SK-N-SH treated with all-trans-retinoic acid at 6 μM for 48 hours (cell line): ENCODE measurements at regions not wholly inside any gene's neighbourhood (a gene's known extent, or its start where the extent isn't known, plus 50 kb on each side); places are given as distances from the start of the nearest gene placed in this dataset.

Source experiments
- ATAC-seq: fragments of 200-7000 bp; cut with Tn5 transposase; 3 replicates; pipeline ENCODE4 v1.9.1; 2020; ENCODE audit warnings: mild to moderate bottlenecking, moderate library complexity
- BACH2 ChIP-seq: fragments of 250-450 bp; sonication (Bioruptor Pico); IDR thresholded peaks from 2 replicates; pipeline ENCODE4 v1.9.0; 2021; ENCODE audit warnings: mild to moderate bottlenecking, borderline replicate concordance
- CREB5 ChIP-seq: fragments of 250-450 bp; sonication (Bioruptor Pico); IDR thresholded peaks from 2 replicates; pipeline ENCODE4 v1.5.1; 2020; ENCODE audit warnings: low read depth, mild to moderate bottlenecking, moderate library complexity
- CSDC2 ChIP-seq: fragments of 250-450 bp; sonication (Bioruptor Pico); IDR thresholded peaks from 2 replicates; pipeline ENCODE4 v1.5.0; 2020; ENCODE audit warnings: mild to moderate bottlenecking, moderate library complexity
- CSRNP3 ChIP-seq: fragments of 250-450 bp; sonication (Bioruptor Pico); IDR thresholded peaks from 2 replicates; pipeline ENCODE4 v1.5.1; 2021; ENCODE audit warnings: mild to moderate bottlenecking, moderate library complexity
- ESRRG ChIP-seq: fragments of 250-450 bp; sonication (Bioruptor Pico); IDR thresholded peaks from 2 replicates; pipeline ENCODE4 v1.6.1; 2021; ENCODE audit warnings: mild to moderate bottlenecking
- GLIS3 ChIP-seq: fragments of 250-450 bp; sonication (Bioruptor Pico); IDR thresholded peaks from 2 replicates; pipeline ENCODE4 v1.5.0; 2020; ENCODE audit warnings: mild to moderate bottlenecking, moderate library complexity
- ISL1 ChIP-seq: fragments of 250-450 bp; sonication (Bioruptor Pico); IDR thresholded peaks from 2 replicates; pipeline ENCODE4 v2.1.2; 2022; ENCODE audit warnings: mild to moderate bottlenecking, moderate library complexity
- OSR1 ChIP-seq: fragments of 250-450 bp; sonication (Bioruptor Pico); IDR thresholded peaks from 2 replicates; pipeline ENCODE4 v1.8.0; 2022; ENCODE audit warnings: moderate library complexity, mild to moderate bottlenecking, inconsistent platforms
- PATZ1 ChIP-seq: fragments of 250-450 bp; sonication (Bioruptor Pico); IDR thresholded peaks from 2 replicates; pipeline ENCODE4 v1.8.0; 2020; ENCODE audit warnings: mild to moderate bottlenecking, moderate library complexity, borderline replicate concordance
- POU6F1 ChIP-seq: fragments of 250-450 bp; sonication (Bioruptor Pico); IDR thresholded peaks from 2 replicates; pipeline ENCODE4 v1.8.0; 2021; ENCODE audit warnings: low read depth, mild to moderate bottlenecking, moderate library complexity, borderline replicate concordance
- PPARA ChIP-seq: fragments of 250-450 bp; sonication (Bioruptor Pico); IDR thresholded peaks from 2 replicates; pipeline ENCODE4 v1.5.0; 2020; ENCODE audit warnings: mild to moderate bottlenecking, borderline replicate concordance
- RARB ChIP-seq: fragments of 250-450 bp; sonication (Bioruptor Pico); IDR thresholded peaks from 2 replicates; pipeline ENCODE4 v1.8.0; 2021; ENCODE audit warnings: mild to moderate bottlenecking, moderate library complexity
- SNAI2 ChIP-seq: fragments of 250-450 bp; sonication (Bioruptor Pico); IDR thresholded peaks from 2 replicates; pipeline ENCODE4 v1.5.0; 2020; ENCODE audit warnings: mild to moderate bottlenecking, moderate library complexity
- TSHZ2 ChIP-seq: fragments of 250-450 bp; sonication (Bioruptor Pico); IDR thresholded peaks from 2 replicates; pipeline ENCODE4 v1.5.0; 2020; ENCODE audit warnings: mild to moderate bottlenecking, moderate library complexity
- ZC3H10 ChIP-seq: fragments of 250-450 bp; sonication (Bioruptor Pico); IDR thresholded peaks from 2 replicates; pipeline ENCODE4 v1.5.1; 2021; ENCODE audit warnings: mild to moderate bottlenecking, moderate library complexity
- ZFP3 ChIP-seq: fragments of 250-450 bp; sonication (Bioruptor Pico); IDR thresholded peaks from 2 replicates; pipeline ENCODE4 v1.5.0; 2020; ENCODE audit warnings: mild to moderate bottlenecking, moderate library complexity
- ZNF565 ChIP-seq: fragments of 450-650 bp; formaldehyde crosslinking; conservative IDR thresholded peaks from 2 replicates; pipeline ENCODE4 v1.5.0; 2020; ENCODE audit warnings: low read depth, mild to moderate bottlenecking, moderate library complexity
- ZNF70 ChIP-seq: fragments of 450-650 bp; formaldehyde crosslinking; IDR thresholded peaks from 2 replicates; pipeline ENCODE4 v1.5.0; 2020; ENCODE audit warnings: mild to moderate bottlenecking, moderate library complexity
- ZNF8 ChIP-seq: fragments of 450-650 bp; formaldehyde crosslinking; IDR thresholded peaks from 2 replicates; pipeline ENCODE4 v1.5.0; 2020; ENCODE audit warnings: mild to moderate bottlenecking, moderate library complexity

- no peak for ATAC-seq
Measured at GRCh38 chr2:195590861-195591205, 66.2 kb upstream of the SLC39A10 start.

GRCh38 chr2:195590199-195590860 is 66.7 kb upstream of the SLC39A10 start:
- TF ChIP-seq ZC3H10 (CRISPR knock-in tag) (no peak), TSHZ2 (CRISPR knock-in tag) (no peak)
- ATAC-seq = no peak

More at GRCh38 chr2:195590861-195591205, 66.2 kb upstream of the SLC39A10 start:
- TF ChIP-seq OSR1 (CRISPR knock-in tag) (no peak), RARB (CRISPR knock-in tag) (no peak), ZNF70 (no peak), PATZ1 (CRISPR knock-in tag) (no peak), CREB5 (no peak), SNAI2 (CRISPR knock-in tag) (no peak), ZFP3 (CRISPR knock-in tag) (no peak), ZC3H10 (CRISPR knock-in tag) (no peak), ESRRG (CRISPR knock-in tag) (no peak), ZNF565 (CRISPR knock-in tag) (no peak), CSRNP3 (CRISPR knock-in tag) (no peak), PPARA (CRISPR knock-in tag) (no peak), TSHZ2 (CRISPR knock-in tag) (no peak), CSDC2 (CRISPR knock-in tag) (no peak), ISL1 (CRISPR knock-in tag) (no peak), POU6F1 (CRISPR knock-in tag) (no peak), BACH2 (CRISPR knock-in tag) (no peak), GLIS3 (CRISPR knock-in tag) (no peak), ZNF8 (CRISPR knock-in tag) (no peak)
- TF ChIP-seq, all 23 proteins: peak for 0
